NCI-H1417 (cell line): ENCODE measurements at regions not wholly inside any gene's neighbourhood (a gene's known extent, or its start where the extent isn't known, plus 50 kb on each side); places are given as distances from the start of the nearest gene placed in this dataset.

ENCODE experiments used
- DNase-seq, 3 experiments: peaks; one replicate each; lab custom pipeline; 2025; lab: John Stamatoyannopoulos, UW

DNA sequence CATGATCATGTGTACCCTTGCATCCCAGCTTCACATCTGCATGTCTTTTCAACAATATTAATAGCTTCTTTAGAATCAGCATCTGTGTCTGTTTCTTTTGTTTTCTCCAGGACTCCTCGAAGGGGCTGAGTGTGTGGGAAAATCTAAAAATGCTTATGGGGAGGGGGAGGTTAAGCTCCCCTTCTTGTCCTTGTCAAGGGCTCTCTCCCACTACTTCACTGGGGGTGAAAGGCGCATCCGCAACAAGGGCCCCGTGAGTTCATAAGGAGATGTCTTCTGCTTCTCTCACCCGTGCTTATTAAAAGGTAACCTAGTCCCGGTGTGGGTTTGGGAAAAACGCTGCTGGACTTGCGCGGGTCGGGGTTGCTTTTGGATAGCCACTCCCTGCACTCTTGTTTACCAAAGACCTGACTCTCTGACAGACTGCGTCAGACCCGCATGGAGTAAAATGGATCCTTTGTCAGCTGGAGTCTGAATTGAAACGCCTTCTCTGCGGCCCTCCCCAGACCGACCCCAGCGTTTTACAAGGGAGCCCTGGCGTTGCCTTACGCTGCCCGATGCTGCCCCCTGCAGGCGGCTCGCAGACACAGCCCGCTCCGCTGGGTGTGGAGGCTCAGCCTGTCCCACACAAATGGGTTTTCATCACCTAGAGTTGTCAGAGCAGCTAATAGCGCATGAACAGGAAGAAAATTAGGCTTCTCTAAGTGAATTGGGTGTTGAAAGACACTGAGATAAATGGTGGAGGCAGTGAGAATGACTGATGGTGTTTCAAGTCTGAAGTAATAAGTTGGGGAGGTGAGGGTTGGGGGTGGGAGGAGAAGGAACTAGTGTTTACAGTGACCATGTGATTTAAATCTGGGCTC, 53.8 kb downstream of the IER5 start:
- peak; percentile 85 to 97 (median 94) for DNase-seq

DNA sequence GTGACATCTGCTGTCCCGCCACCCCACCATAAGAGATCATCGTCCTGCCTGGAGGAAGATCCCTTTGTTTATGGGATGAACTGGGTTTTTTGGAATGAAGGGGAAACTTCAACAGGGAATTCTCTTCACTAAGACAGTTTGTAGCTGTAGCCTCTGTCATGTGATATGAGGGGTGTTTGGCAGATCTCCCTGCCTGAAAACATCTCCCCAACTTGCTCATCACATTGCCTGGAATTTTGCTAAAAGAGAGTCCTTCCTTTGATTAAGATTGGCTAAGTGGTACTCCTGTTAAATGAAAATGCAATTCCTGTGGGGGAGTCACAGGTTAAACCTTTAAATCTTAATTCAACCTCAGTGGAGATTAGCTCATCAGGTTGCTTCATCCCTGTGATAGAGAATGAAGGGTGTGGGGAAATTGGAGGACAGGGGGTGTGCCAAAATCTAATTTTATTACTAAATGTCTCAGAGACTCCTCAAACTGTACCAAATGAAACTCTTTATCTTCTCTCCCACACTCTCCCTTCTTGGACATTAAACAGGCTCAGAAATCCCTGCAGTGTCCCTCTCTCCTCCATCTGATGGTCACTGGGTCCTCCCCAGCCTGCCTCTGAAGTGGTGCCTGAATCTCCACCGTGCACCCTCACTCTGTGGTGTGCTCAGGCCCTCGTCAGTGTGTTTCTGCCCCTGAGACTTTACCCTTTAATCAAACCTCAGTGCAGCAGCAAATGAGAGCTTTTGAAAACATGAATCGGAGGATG, 54.8 kb downstream of the IER5 start:
- DNase-seq = no peak

DNA sequence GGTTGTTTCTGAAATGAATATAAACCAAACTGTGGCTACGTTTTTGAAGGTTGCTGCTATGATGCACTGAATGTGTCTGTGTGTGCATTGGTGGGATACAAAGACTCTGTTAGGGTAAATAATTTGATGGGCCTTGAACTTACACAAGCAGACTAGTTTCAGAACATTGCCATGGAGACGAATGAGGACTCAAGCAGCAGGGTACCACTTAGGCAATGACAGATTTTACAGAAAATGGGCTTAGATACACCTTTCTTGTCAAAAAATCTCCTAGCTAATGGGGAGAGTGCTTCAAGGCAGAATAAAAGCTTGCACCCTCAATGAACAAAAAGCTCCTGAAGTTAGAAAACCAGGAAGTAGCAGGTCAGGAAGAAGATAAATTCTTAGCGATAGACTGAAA, 55.7 kb downstream of the IER5 start:
- DNase-seq = no peak

DNA sequence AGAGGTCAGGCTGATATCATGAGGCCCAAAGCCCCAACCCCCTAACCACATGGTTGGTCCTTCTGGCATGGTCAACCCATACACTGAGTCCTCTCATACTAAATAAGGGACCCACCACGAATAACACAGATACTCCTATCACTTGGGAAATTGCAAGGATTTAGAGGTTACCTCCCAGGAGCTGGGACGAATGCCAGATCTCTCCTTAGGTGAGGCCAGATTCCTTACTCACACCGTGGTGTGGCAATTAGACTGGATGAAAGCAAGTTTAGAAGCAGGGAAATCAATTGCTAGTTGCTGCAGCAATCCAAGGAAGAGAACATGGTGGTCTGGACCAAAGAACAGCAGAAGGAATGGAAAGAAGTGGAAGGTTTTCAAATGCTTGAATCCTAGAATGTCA, 60.1 kb downstream of the IER5 start:
- DNase-seq = no peak

DNA sequence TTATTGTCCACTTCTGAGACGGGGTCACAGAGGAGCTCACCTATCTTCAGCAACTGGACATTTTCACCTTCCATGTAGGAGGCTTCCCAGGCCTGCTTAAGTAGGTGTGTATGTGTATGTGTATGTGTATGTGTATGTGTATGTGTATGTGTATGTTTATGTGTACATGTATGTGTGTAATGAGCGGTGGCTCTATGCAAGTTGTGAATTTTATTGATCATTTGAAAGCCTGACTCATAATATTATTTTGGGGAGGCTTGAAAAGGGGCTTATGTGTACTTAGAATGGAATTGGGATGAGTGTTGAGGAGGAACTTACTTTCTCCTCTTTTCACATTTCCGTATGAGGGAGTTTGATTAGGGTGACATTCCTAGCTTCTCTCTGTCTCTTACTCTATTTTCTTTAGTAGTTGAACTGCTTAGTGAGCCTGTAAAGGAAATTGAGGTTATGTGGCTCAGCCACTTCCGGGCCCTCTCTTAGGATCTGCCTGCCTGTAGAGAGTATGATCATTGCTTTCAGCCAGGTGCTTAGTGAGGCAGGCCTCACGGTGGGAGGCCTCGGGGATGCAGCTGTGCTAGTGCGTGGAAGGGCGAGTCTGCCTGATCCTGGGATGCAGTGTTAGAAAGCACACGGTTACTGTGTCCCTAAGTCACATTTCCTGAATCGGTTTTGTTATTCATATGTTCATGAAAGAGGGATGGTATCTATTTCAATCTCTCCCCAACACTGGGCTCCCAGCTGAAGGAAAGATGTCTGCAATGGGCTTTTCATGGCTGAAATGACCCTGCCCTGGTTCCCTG, 61.0 kb downstream of the IER5 start:
- peak; percentile 38 to 69 (median 69) for DNase-seq

DNA sequence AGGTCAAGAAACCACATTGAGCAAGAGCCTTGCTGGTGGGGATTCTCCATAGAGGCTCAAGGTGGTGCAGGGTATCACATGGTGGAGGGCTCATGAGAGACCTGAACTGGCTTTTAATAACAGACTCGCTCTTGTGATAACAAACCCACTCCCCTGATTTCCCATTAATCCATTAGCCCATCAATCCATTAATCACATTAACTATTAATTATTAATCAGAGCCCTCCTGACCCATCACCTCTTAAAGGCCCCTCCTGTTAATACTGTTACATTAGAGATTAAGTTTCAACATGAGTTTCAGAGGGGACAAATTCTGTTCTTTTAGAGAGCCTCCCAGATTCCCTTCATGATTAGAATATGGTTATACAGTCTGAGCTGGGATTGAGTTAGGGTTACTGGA, 61.8 kb downstream of the IER5 start:
- no peak for DNase-seq

DNA sequence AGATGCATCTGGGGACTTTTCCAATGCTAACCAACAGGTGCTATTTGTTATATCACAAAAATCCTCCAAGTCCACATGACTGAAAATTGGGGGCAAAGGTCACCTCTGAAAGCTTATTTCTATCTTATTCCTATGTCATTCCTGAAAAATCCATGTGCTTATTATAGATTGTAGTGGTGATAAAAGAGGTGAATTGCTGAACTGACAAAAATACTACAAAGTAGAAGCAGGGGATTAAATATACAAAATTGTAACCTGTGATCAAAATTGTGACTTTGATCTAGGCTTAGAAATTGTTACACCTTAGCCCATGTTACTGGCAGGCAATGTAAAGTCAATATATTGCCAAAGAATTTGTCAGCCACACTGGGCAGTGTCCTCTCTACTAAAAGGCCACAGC, 62.3 kb downstream of the IER5 start:
- no peak for DNase-seq

DNA sequence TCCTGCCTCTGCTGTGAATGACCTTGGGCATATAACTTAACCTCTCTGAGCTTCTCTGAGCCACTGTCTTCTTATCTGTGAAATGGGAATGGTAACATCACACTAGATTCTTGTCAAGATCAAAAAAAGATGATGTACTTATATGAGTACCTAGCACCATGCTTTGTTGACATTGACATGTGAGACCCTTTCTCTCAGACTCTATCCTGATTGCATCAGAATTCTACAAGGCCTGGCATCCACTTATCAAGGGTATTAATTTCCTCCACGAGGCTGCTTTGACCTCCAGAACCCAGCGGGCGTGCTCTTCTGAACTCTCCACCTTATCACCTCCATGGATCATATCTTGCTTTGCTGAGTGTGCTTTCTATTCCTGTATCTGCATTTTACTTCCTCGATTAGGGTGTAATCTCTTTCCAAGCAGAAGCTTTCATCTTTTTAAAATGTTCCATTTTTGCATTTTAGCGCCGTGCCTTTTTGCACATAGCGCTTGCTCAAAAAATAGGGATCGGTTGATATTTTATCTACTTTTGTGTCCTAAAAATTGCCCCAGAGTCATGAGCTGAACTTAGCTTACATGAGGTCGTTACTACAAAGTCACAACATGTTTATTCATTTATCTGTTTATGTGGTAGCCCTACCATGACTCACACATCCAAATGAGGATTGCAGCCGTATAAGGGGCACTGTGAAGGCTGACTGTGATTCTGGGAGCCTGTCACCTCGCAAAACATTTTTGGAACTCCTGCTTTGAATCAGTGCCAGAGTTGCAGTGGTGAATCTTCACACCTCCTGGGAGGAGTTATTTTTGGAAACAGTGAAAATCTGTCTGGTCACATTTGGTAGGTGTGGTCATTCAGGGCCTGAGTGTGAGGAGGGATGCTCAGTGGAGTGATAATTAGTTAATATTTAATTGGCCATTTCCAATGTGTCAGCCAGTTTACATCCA, 63.2 kb downstream of the IER5 start:
- peak in 1 of 3 experiments; percentile 23 for DNase-seq

DNA sequence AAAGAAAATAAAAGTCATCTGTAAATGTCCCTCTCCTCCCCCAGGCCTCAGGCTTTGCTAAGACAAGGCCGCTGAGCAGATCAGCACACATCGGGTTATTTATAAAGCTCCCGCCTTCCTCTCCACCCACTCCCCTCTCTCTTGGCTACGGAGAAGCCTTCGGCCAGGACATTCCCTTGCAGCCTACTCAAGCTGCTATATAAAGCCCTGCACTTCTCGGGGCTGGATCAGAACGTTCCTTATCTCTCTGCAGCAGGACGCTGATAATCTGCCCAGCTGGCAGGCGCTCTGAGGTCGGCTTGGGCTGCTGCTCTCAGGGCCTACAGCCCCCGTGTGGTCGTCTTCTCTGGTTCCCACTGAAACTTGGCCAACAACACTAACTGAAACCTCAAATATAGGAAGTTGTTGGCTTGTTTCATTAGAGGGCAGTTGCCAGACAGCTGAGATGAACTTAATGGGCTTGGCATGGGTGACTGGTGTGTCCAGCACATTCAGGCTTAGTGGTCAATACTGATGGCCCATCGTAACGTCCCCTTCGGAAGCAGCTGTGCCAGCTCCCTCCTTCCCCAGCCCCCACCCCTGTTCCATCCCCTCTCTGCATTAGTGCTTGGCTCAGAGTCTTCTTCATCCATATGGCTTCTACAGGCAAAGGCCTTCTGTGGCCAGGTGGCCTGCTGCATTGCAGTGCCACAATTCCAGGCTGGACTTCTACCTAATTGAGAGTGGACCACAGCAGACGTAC, 64.6 kb downstream of the IER5 start:
- no peak for DNase-seq

DNA sequence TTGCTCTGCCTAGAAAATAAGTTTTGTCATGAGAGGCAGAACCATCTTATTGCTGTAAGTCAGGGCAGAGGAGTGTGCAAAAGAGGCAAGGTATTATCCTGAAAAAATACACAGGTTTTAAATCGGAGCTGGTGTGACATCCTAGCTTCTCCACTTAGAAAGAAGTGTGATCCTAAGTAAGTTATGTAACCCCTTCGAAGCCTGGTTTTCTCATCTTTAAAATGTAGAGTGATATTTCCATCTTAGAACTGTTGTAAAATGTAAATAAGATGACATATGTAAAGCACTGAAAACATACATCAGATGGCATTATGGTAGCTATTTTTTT, 65.1 kb downstream of the IER5 start:
- no peak for DNase-seq

DNA sequence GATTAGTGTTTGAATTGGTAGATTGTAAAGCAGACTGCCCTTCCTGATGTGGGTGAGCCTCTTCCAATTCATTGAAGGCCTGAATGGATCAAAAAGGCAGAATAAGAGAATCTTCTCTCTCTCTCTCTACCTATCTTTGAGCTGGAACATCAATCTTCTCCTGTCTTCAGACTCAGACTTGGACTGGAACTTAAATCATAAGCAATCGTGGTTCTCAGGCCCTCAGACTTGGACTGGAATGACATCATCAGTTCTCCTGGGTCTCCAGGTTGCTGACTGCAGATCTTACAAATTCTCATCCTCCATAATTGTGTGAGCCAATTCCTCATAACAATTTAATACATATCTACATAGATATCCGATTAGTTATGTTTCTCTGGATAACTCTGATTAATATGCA, 66.8 kb downstream of the IER5 start:
- no peak for DNase-seq

DNA sequence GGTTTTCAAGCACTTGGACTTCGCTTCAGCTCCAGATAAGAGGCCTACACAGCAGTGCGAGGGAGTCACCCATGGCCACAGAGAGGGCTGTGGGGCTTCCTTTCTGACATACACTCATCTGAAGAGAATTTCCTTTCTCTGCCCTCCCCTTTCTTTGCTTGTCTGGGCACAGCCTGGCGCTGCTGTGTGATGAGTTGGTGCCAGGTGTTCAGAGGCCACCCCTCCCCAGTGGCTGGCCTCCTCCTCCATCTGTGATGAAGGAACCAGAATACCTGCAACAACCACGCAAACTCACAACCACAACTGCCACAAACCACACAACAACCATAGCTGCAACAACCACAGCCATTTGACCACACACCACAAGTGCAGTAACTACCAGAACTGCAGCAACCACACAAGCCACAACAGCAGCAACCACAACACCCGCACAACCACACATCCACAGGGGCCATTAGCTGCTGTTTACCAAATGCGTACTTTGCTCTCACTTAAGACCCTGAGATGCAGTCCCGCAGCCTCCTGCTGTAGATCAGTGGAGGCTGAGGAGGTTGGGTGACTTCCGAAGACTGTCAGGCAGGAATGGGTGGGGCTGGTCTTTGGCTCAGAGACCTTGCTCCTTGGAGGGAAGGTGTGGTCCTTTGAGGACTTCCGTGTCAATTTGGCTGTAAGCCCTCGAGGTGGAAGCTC, 71.1 kb downstream of the IER5 start:
- no peak for DNase-seq

DNA sequence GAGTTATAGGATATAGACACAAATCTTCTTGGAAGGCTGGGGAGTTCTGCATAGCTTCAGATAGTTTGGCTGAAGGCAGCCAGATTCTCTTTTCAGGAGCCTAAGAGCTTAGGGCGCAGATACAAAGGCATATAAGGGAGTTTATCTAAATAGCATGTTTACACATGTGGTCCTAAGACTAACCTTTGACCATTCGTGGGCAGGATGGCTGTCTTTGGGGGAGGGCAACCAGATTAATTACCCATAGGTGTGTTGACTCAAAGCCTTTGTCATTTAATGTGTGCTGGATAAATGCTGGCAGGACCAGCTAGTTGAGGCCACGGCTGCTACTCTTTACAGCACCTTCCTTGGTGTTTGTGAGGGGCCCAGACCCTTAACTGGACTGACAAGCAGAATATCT, 71.8 kb downstream of the IER5 start:
- no peak for DNase-seq

DNA sequence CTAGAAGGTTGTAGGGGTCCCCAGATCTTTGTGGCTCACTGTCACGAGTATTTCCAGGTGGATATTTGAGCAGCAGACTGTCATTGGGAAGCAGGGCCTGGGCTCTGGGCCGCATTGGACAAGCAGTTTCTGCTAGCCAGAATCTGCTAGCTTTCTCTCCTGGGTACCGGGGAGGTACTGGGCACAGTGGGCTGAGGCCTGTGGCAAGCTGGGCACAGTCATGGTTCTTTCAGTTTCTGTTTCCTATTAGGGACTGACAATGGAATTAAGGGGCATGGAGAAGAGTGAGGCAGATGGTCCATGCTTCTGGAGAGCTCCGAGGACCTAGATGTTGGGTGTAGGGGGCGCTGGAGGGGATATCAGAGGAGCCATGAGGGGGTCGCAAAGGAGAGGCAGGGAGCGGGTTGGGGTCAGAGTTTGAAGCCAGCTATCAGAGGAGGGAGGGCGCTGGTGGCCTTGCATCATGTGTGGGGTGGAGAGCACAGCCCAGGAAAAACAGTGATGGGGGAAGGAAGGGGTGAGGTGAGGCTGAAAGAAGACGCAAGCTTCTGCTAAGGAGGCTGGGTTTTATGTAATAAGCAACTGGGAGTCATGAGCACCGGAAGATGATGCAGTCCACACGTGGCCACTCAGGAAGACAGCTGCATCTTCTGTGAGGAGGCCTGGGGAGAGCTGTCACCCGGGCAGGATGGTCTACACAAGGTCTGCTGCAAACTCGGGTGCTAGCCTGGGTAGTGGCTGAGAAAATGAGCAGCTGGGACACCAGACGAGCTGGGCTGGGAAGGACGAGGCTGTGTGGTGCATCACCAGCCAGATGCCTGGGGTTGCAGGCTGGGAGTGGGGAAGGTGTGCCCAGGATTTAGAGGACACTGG, 72.7 kb downstream of the IER5 start:
- DNase-seq = no peak

DNA sequence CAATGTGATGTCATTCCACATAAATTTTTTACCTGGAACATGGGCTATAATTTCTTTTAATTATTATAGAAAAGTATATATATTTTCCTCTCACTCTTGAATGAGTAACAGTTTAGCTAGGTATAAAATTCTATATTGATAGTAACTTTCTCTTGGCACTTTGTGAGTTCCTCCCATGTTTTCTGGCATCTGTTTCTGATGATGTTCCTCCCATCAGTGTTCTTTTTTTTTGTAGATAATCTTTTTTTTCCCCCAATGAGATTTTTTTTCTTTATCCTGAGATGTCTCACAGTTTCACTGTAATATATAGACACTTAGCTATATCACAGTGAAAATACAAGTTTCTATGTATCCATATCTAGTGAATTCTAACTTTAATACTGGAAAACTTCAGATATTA, 75.2 kb downstream of the IER5 start:
- DNase-seq = no peak

DNA sequence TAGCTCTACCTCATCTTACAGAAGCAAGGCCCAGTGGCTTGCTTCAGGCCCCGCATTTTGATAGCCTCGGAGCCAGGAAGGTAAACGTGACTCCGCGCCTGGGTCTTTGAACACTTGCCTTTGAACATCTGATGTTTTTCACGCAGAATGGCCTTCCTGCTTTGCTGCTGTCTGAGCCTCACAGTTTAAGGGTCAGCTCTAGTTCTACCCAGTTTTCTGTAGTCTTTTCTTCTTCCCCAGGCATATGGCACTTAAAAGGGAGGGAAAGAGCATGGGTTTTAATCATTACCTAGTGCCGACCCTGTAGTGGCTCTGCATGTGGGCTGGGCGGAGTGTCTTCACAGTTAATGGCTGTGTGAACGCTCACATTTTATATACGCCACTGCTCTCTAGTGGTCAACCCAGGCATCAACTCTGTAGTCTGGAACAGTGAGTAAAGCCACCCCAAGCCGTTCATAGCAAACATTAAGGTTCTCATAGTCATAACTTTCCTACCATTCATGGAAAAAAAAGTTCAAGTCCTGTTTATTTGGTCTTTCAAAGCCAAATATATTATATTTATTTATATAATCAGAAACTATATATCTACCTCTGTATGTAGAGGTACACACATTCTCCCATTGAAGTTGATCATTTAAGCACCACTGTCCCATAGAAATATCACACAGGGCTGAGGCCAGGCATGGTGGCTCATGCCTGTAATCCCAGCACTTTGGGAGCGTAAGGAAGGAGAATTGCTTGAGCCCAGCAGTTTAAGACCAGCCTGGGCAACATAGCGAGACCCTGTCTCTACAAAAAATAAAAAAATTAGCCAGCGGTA, 78.1 kb downstream of the IER5 start:
- peak; percentile 79 to 96 (median 93) for DNase-seq

DNA sequence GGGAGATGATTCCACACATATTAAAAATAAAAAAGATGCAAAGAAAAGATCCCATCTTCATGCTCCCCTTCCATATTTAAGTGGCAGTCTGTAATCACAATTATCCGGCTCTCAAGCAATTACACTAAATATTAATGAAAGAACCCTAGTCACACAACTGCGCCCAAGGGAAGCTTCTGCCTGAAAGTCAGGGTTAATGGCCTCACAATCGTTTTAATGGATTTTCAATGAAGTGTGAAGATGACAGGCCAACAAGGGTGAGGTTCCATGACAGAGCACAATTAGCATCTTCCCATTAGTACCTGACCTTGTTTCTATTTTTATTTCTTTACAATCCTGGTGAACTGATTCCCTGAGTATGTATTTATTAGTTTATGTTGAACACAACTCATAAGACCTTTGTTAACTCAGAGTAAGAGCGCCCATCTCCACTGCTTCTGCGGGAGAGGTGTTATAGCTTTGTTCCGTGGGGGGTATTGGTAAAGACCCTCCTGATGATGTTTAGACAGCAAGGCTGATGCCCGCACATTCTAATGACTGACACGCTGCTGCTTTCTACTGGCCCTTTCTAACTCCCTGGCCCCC, 80.9 kb downstream of the IER5 start:
- DNase-seq = peak; percentile 18 to 76 (median 20)

DNA sequence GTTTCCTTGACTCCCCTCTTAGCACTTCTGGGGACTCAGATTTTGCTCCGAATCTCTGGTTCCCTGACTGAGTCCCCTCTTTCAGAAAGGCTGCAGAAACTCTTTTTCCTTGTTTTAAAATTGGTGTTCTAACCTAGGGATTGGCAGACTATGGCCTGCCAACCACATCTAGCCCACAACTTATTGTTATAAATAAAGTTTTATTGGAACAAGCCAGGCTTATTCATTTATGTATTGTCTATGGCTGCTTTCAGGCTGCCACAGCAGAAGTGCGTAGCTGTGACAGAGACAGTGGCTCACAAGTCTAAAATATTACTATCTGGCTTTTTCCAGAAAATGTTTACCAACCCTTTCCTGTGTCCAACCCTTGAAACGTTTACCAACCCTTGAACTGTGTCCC, 81.7 kb downstream of the IER5 start:
- no peak for DNase-seq
